Ascending aorta (tissue), 2 donors: ENCODE measurements at regions not wholly inside any gene's neighbourhood (a gene's known extent, or its start where the extent isn't known, plus 50 kb on each side); places are given as distances from the start of the nearest gene placed in this dataset.

Experiments
- DNase-seq, 2 donors: peaks; one replicate each; pipeline ENCODE4 v3.0.0-alpha.2; 2019; ENCODE audit warnings: low spot score in 2 of 2
- H3K27ac ChIP-seq, 2 donors: fragments of 200-600 bp; sonication (generic); one replicate each; pipeline ENCODE4 v1.5.1; 2016 to 2017; ENCODE audit warnings: mild to moderate bottlenecking in 1 of 2
- H3K27me3 ChIP-seq: fragments of 200-600 bp; sonication (generic); one replicate; pipeline ENCODE4 v1.5.1; 2017
- H3K36me3 ChIP-seq, 2 donors: fragments of 200-600 bp; sonication (generic); one replicate each; pipeline ENCODE4 v1.5.1; 2016
- H3K4me1 ChIP-seq, 2 donors: fragments of 200-600 bp; sonication (generic); one replicate each; pipeline ENCODE4 v1.5.1; 2016 to 2017; ENCODE audit warnings: mild to moderate bottlenecking in 1 of 2
- H3K4me3 ChIP-seq, 2 donors: fragments of 200-600 bp; sonication (generic); one replicate each; pipeline ENCODE4 v1.5.1; 2016 to 2017; ENCODE audit warnings: mild to moderate bottlenecking in 1 of 2
- H3K9me3 ChIP-seq, 2 donors: fragments of 200-600 bp; sonication (generic); one replicate each; pipeline ENCODE4 v1.5.1; 2016
- CTCF ChIP-seq, 3 experiments: fragments of 200-600 bp in 2 of 3; fragments of 450-650 bp in 1 of 3; sonication (generic) in 2 of 3; IDR thresholded peaks; one replicate each; pipeline ENCODE4 v1.5.1; 2016 to 2019; ENCODE audit warnings: antibody characterized with exemption in 3 of 3, mild to moderate bottlenecking in 1 of 3, moderate library complexity in 1 of 3
- intact Hi-C: fragments of 100-400 bp; cut with DNase I; formaldehyde crosslinking; loops from one replicate; pipeline ENCODE4 v1.15.1; 2023

DNA sequence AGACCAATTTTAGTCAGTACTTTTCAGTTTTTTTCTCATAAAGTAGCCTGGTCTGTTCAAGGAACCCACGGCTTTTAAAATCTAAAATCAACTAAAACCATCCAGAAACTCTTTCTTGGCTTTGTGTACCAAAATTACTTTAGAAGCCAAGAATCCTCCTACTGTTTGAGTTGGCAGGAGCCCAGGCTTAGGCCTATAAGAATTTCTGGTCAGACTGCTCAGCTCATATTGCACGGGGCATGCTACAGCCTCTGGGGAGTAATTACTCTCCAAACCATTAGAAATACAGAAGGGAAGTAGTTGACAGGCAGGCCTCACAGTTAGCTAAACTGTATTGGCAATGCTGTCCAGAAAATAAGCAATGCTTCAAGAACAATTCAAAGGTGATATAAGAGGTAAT, 1862.9 kb upstream of the RAG2 start:
- no peak overlapping the region for H3K4me3 ChIP-seq
- intact Hi-C loops, result no loop called here
- H3K9me3 ChIP-seq, result no peaks in the 10 kb centered on the region
- H3K27ac ChIP-seq, result no peak overlapping the region
- H3K4me1 ChIP-seq, result peaks cover 0 to 2% of the 10 kb centered on the region in 2 donors
- no peaks in the 10 kb centered on the region for H3K27me3 ChIP-seq
- no peaks in the 10 kb centered on the region for H3K36me3 ChIP-seq
- no peak for DNase-seq
- TF ChIP-seq CTCF (IDR thresholded peaks at IDR 0.05), result no peak

DNA sequence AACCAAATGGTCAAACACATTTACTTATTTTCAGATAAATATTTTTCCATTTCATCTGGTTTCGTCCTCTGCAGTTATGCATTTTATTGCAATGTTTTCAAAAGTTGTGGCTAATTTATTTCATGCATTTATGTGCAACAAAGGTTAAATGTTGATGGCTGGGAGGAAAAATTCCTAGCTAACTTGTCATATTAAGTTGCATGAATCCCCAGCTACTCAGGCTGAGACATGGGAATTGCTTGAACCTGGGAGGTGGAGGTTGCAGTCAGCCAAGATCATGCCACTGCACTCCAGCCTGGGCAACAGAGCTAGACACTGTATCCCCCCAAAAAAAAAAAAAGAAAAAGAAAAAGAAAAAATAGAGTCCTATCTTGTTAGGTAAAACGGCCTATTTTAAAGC, 1862.4 kb upstream of the RAG2 start:
- no peak for TF ChIP-seq CTCF (IDR thresholded peaks at IDR 0.05)
- Histone ChIP-seq H3K27ac (no peak overlapping the region), H3K4me3 (no peak overlapping the region), H3K36me3 (no peaks in the 10 kb centered on the region), H3K27me3 (no peaks in the 10 kb centered on the region), H3K9me3 (no peaks in the 10 kb centered on the region), H3K4me1 (peaks cover 0 to 2% of the 10 kb centered on the region in 2 donors)
- DNase-seq, result no peak
- intact Hi-C loops, result no loop called here

DNA sequence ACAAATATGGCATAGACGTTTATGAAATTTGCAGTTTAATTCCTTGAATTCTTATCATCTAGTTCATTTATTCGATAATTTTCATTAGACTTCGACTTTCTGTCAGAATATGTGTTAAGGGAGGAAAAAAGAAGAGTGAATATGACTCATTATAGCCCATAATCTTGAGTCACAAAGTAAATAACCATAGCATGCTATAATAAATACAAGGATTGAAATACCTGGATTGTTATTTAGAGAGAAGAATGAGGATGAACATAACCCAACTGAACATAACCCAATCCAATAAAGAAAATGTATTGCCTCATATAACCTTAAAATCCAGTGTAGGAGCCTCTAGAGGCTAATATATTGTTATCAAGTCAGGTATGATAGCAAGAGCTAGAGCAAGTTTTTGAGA, 1858.3 kb upstream of the RAG2 start:
- Histone ChIP-seq H3K4me1 (peaks cover 0 to 2% of the 10 kb centered on the region in 2 donors), H3K27ac (no peak overlapping the region), H3K36me3 (no peaks in the 10 kb centered on the region), H3K9me3 (no peaks in the 10 kb centered on the region), H3K4me3 (no peak overlapping the region), H3K27me3 (no peaks in the 10 kb centered on the region)
- no peak for TF ChIP-seq CTCF (IDR thresholded peaks at IDR 0.05)
- no peak for DNase-seq
- intact Hi-C loops, result no loop called here

DNA sequence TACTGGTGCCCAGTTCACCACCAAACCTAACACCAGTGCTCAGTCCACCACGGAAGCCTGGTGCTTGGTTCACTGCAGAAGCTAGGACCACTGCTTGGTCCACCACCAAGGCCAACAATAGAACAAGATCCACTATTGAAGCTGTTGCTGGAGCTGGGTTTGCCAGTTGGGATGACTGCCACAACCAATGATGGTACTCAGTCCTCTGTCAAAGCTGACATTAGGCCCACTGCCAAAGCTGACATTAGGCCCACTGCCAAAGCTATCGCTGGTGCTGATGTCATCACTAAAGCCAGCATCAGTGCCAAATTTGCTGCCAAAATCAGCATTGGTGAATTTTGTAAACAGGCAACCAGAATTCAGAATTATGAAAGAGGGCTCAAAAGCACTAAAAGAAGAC, 1850.2 kb upstream of the RAG2 start:
- intact Hi-C loops, result no loop called here
- Histone ChIP-seq H3K4me3 (no peak overlapping the region), H3K27ac (no peak overlapping the region), H3K36me3 (no peaks in the 10 kb centered on the region), H3K27me3 (no peaks in the 10 kb centered on the region), H3K9me3 (no peaks in the 10 kb centered on the region), H3K4me1 (no peaks in the 10 kb centered on the region)
- DNase-seq, result no peak
- no peak for TF ChIP-seq CTCF (IDR thresholded peaks at IDR 0.05)

DNA sequence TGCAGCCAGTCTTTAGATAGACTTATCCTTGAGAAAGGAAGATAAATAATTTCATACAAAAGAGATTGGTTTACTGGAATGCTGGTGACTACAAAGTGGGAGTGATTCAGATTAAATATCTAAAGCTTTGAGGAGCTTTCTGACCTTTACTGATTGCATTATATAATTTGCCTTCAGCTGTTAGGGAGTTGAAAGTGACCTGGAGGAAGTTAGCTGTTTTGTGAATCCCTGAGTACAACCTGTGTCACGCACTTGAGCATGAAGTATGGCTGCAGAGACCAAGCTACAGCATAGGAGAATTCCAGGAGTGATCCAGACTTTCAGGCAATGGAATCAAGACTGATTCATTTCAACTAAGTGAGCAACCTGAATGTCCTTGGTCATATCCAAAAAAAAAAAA, 1848.3 kb upstream of the RAG2 start:
- Histone ChIP-seq H3K36me3 (no peaks in the 10 kb centered on the region), H3K27me3 (no peaks in the 10 kb centered on the region), H3K4me3 (no peak overlapping the region), H3K9me3 (no peaks in the 10 kb centered on the region), H3K27ac (no peak overlapping the region), H3K4me1 (no peaks in the 10 kb centered on the region)
- intact Hi-C loops, result no loop called here
- DNase-seq, result no peak
- no peak for TF ChIP-seq CTCF (IDR thresholded peaks at IDR 0.05)

DNA sequence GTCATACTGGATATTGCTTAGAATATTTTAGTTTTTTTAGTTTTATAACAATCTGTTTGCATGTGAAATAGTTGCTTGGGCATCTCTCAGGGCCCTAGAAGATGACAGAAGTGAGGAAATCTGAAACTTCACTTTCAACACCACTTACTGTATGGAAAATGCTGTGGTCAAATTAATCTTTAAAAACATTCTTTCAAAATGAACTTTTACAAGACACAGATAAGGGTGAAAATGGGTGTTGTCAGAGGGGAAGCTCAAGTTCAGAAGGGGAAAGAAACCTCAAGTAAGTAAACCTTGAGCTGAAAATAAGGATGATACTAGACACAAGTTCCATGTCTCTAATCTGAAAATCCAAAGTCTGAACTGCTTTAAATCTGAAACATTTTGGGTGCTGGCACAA, 1840.1 kb upstream of the RAG2 start:
- no peak overlapping the region for H3K4me3 ChIP-seq
- no peak for TF ChIP-seq CTCF (IDR thresholded peaks at IDR 0.05)
- no peaks in the 10 kb centered on the region for H3K36me3 ChIP-seq
- no peaks in the 10 kb centered on the region for H3K9me3 ChIP-seq
- H3K4me1 ChIP-seq, result no peaks in the 10 kb centered on the region
- intact Hi-C loops, result no loop called here
- H3K27ac ChIP-seq, result no peak overlapping the region
- H3K27me3 ChIP-seq, result no peaks in the 10 kb centered on the region
- no peak for DNase-seq
